Heart left ventricle (tissue), 16 donors: ENCODE measurements at regions not wholly inside any gene's neighbourhood (a gene's known extent, or its start where the extent isn't known, plus 50 kb on each side); places are given as distances from the start of the nearest gene placed in this dataset.

Experiments
- ATAC-seq, 4 donors: fragments of 200-7000 bp; cut with Tn5 transposase; one replicate each; pipeline ENCODE4 v1.9.1; 2020 to 2022; ENCODE audit warnings: moderate library complexity in 4 of 4, mild to moderate bottlenecking in 3 of 4, moderate number of reproducible peaks in 1 of 4
- DNase-seq, 5 donors: peaks; one replicate each; pipeline ENCODE4 v3.0.0-alpha.2; 2020
- H3K27ac ChIP-seq, 12 donors: fragments of 200-600 bp; sonication (generic) in 4 of 12; one replicate each; pipeline versions ENCODE4 v1.5.0 to v1.8.0; 2016 to 2022; ENCODE audit warnings: mild to moderate bottlenecking in 2 of 12
- H3K27me3 ChIP-seq, 9 donors: fragments of 200-600 bp; sonication (generic) in 2 of 9; one replicate each; pipeline versions ENCODE4 v1.5.1 to v1.8.0; 2016 to 2022; ENCODE audit warnings: mild to moderate bottlenecking in 3 of 9
- H3K36me3 ChIP-seq, 9 donors: fragments of 200-600 bp; sonication (generic) in 2 of 9; one replicate each; pipeline versions ENCODE4 v1.5.0 to v1.8.0; 2018 to 2022; ENCODE audit warnings: mild to moderate bottlenecking in 2 of 9
- H3K4me1 ChIP-seq, 12 donors: fragments of 200-600 bp; sonication (generic) in 4 of 12; one replicate each; pipeline versions ENCODE4 v1.5.0 to v1.8.0; 2016 to 2022; ENCODE audit warnings: mild to moderate bottlenecking in 3 of 12
- H3K4me3 ChIP-seq, 12 donors: fragments of 200-600 bp; sonication (generic) in 4 of 12; one replicate each; pipeline versions ENCODE4 v1.5.0 to v1.8.0; 2017 to 2022; ENCODE audit warnings: mild to moderate bottlenecking in 9 of 12, moderate library complexity in 4 of 12
- H3K9me3 ChIP-seq, 12 donors: fragments of 200-600 bp; sonication (generic) in 4 of 12; one replicate each; pipeline versions ENCODE4 v1.5.0 to v1.8.0; 2016 to 2022; ENCODE audit warnings: mild to moderate bottlenecking in 1 of 12
- CTCF ChIP-seq, 12 donors: fragments of 200-600 bp; sonication (generic) in 4 of 12; IDR thresholded peaks; one replicate each; pipeline versions ENCODE4 v1.5.0 to v1.8.0; 2018 to 2022; ENCODE audit warnings: antibody characterized with exemption in 12 of 12, mild to moderate bottlenecking in 5 of 12
- POLR2A ChIP-seq, 2 donors: fragments of 450-650 bp; IDR thresholded peaks; one replicate each; pipeline ENCODE4 v1.6.1; 2017; ENCODE audit warnings: antibody characterized with exemption in 2 of 2, mild to moderate bottlenecking in 2 of 2, moderate library complexity in 2 of 2
- WGBS, 4 donors: extraction: QIAGEN DNeasy Blood & Tissue Kit in 2 of 4; methylation state at CpG; one replicate each; pipeline versions ENCODE4 v1.1.5 to v1.1.7; 2013 to 2018; 5-methylcytosine and 5-hydroxymethylcytosine counted together
- intact Hi-C, 10 donors: fragments of 100-400 bp; cut with DNase I; formaldehyde crosslinking; loops; one replicate each; pipeline versions ENCODE4 v1.11.1 to v1.14.2; 2022
- donor health status: ischemic (EF 13 %, LVEDD 7.1; RV severe dilation, severe dysfunction).
- donor health status: healthy with polysubstance abuse.
- donor health status: DM: no; HTN: yes; CAD: no.
- donor health status: DM: no; HTN: no; CAD: no.
- donor health status: ischemic (EF 25% LVEDD 6.9; RV normal size, moderate dysfunction).
- donor health status: ischemic (EF 25% LVEDD 5.7; RV mildly dilated, moderate dysfunction).
- donor health status: healthy.
- donor health status: DM: yes; HTN: yes; CAD: no.
- donor health status: ischemic (EF 35%, LVEDD 5.7; RV mildly dilated, moderate dysfunction).
- donor health status: nonischemic (EF 11% LVEDD 7.7; RV severe dilation, severe dysfunction).
- donor health status: DM: yes; HTN: yes; CAD: no.
- donor health status: PGD.
- donor health status: ischemic (EF 29% LVEDD 5.4; RV normal size, mild dysfunction).
- donor health status: nonischemic (EF 23%, LVEDD 6.1; RV moderate dilation, normal function).

- Histone ChIP-seq H3K4me1 (no peaks in the 10 kb centered on the region), H3K36me3 (no peaks in the 10 kb centered on the region), H3K27me3 (no peaks in the 10 kb centered on the region), H3K27ac (no peak overlapping the region), H3K4me3 (no peak overlapping the region), H3K9me3 (peaks cover 0 to 10% (median 0%) of the 10 kb centered on the region in 12 donors)
- TF ChIP-seq CTCF (IDR thresholded peaks at IDR 0.05): no peak
- no peak for TF ChIP-seq POLR2A (IDR thresholded peaks at IDR 0.05)
- ATAC-seq (no peak), DNase-seq (no peak)
- intact Hi-C loops: no loop called here
These were observed 300.2 kb downstream of the OTOL1 start for GRCh38 chr3:161796780-161797179.

- WGBS, 4 donors: 71 to 76% (median 74%) methylated on average over 3 of the region's 3 CpGs
- peaks cover 0 to 13% (median 0%) of the 10 kb centered on the region in 12 donors for H3K9me3 ChIP-seq
- intact Hi-C loops: no loop called here
- H3K27ac ChIP-seq: no peak overlapping the region
- H3K4me3 ChIP-seq: no peak overlapping the region
- no peak for TF ChIP-seq CTCF (IDR thresholded peaks at IDR 0.05)
- TF ChIP-seq POLR2A (IDR thresholded peaks at IDR 0.05): no peak
- ATAC-seq: no peak
- no peaks in the 10 kb centered on the region for H3K4me1 ChIP-seq
- H3K27me3 ChIP-seq: no peaks in the 10 kb centered on the region
- no peaks in the 10 kb centered on the region for H3K36me3 ChIP-seq
- DNase-seq: no peak
These were observed 301.4 kb downstream of the OTOL1 start for GRCh38 chr3:161798016-161798415.

GRCh38 chr3:161800985-161801559 lies 304.5 kb downstream of the OTOL1 start:
- no peaks in the 10 kb centered on the region for H3K27me3 ChIP-seq
- ATAC-seq: no peak
- no peaks in the 10 kb centered on the region for H3K36me3 ChIP-seq
- TF ChIP-seq POLR2A (IDR thresholded peaks at IDR 0.05): no peak
- TF ChIP-seq CTCF (IDR thresholded peaks at IDR 0.05): no peak
- 0 to 84% (median 51%) methylated on average over 1 of the region's 1 CpG for WGBS, 4 donors
- DNase-seq: no peak
- no peak overlapping the region for H3K27ac ChIP-seq
- H3K9me3 ChIP-seq: peaks cover 0 to 13% (median 0%) of the 10 kb centered on the region in 12 donors
- H3K4me1 ChIP-seq: no peaks in the 10 kb centered on the region
- H3K4me3 ChIP-seq: no peak overlapping the region
- intact Hi-C loops: no loop called here

- WGBS, 4 donors: 76 to 89% (median 84%) methylated on average over 1 of the region's 1 CpG
- TF ChIP-seq POLR2A (IDR thresholded peaks at IDR 0.05) (no peak), CTCF (IDR thresholded peaks at IDR 0.05) (no peak)
- Histone ChIP-seq H3K4me1 (no peaks in the 10 kb centered on the region), H3K4me3 (no peak overlapping the region), H3K9me3 (no peaks in the 10 kb centered on the region), H3K27ac (no peak overlapping the region), H3K27me3 (no peaks in the 10 kb centered on the region), H3K36me3 (no peaks in the 10 kb centered on the region)
- ATAC-seq: no peak
- intact Hi-C loops: no loop called here
- DNase-seq: no peak
These were observed 321.5 kb downstream of the OTOL1 start for GRCh38 chr3:161818106-161818505.
